ENCODE measurements at regions not wholly inside any gene's neighbourhood (a gene's known extent, or its start where the extent isn't known, plus 50 kb on each side); places are given as distances from the start of the nearest gene placed in this dataset.

DNA sequence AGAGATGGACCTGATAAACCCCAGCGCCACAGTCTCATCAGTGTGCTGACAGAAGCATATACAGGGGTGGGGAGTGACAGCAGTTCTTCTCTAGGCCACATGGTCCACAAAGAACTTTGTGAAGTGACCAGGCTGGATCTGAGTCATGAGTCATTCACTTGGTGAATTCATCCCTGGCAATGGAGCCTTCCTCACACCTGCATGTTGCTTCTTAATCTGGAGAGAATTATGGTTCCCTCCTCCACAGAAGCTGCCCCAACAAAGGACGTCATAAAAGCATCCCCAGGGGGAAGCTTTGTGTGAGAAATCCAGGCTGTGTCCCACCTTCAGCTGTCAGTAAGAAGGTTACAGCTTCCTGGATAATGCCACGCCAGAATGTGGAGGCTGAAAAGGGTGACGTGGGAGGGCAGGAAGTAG, 215.6 kb upstream of the MAF start:
- no peaks in the 10 kb centered on the region for H3K27me3 Mint-ChIP-seq (ENCODE audit: unreplicated experiment)
- DNase-seq = no peak
- TF ChIP-seq, protein P1, sequence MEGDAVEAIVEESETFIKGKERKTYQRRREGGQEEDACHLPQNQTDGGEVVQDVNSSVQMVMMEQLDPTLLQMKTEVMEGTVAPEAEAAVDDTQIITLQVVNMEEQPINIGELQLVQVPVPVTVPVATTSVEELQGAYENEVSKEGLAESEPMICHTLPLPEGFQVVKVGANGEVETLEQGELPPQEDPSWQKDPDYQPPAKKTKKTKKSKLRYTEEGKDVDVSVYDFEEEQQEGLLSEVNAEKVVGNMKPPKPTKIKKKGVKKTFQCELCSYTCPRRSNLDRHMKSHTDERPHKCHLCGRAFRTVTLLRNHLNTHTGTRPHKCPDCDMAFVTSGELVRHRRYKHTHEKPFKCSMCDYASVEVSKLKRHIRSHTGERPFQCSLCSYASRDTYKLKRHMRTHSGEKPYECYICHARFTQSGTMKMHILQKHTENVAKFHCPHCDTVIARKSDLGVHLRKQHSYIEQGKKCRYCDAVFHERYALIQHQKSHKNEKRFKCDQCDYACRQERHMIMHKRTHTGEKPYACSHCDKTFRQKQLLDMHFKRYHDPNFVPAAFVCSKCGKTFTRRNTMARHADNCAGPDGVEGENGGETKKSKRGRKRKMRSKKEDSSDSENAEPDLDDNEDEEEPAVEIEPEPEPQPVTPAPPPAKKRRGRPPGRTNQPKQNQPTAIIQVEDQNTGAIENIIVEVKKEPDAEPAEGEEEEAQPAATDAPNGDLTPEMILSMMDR (IDR thresholded peaks at IDR 0.05; ENCODE audit: partially characterized antibody, unreplicated experiment) = no peak
- no peaks in the 10 kb centered on the region for H3K36me3 Mint-ChIP-seq (ENCODE audit: unreplicated experiment)
- peaks cover 3% of the 10 kb centered on the region for H3K9me3 Mint-ChIP-seq (ENCODE audit: unreplicated experiment)
- no peak overlapping the region for H3K27ac Mint-ChIP-seq (ENCODE audit: unreplicated experiment)
- H3K4me1 Mint-ChIP-seq (ENCODE audit: low read depth, unreplicated experiment) = no peaks in the 10 kb centered on the region
- H3K4me3 Mint-ChIP-seq (ENCODE audit: unreplicated experiment) = no peak overlapping the region

DNA sequence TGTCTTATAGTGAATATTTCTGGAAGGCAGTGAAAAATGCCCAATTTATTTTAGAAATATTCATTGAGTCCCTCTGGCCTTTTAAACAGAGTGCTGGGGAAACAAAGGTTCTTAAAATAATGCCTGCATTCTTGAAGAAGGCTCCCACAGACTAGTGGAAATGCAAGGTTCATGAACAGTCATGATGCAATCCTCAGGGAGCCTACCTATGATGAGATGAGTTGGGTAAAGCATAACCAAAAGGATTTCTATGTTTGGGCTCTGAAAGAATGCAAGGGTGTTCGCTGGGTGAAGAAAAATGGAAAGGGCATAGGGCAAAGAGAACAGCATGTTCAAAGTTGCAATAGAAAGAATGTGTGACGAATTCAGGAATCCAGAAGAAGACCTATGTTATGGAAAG, 214.5 kb upstream of the MAF start:
- Mint-ChIP-seq H3K4me1 (ENCODE audit: low read depth, unreplicated experiment) (no peaks in the 10 kb centered on the region), H3K36me3 (ENCODE audit: unreplicated experiment) (no peaks in the 10 kb centered on the region), H3K9me3 (ENCODE audit: unreplicated experiment) (peaks cover 3% of the 10 kb centered on the region), H3K27me3 (ENCODE audit: unreplicated experiment) (no peaks in the 10 kb centered on the region), H3K4me3 (ENCODE audit: unreplicated experiment) (no peak overlapping the region), H3K27ac (ENCODE audit: unreplicated experiment) (no peak overlapping the region)
- DNase-seq = no peak
- TF ChIP-seq, protein P1 (IDR thresholded peaks at IDR 0.05; ENCODE audit: partially characterized antibody, unreplicated experiment) = no peak

DNA sequence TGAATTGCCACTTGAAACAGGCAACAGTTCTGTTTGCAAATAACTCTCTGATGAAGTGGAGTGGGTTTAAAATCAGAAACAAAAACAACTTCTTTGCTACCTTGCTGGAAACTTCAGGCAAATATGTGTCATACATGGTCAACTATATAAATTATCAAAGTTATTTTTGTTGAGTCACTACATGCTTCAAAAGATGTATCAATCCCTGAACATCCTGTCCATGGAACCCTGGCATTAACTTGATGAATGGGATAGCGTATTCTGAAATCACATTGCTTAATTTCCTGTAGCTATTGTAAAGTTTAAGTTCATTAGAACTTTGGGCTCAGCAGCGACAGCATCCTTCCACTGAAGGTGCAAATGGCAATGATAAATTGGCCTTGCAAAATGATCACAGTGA, 213.6 kb upstream of the MAF start:
- Mint-ChIP-seq H3K27me3 (ENCODE audit: unreplicated experiment) (no peaks in the 10 kb centered on the region), H3K9me3 (ENCODE audit: unreplicated experiment) (peaks cover 5% of the 10 kb centered on the region), H3K27ac (ENCODE audit: unreplicated experiment) (no peak overlapping the region), H3K4me1 (ENCODE audit: low read depth, unreplicated experiment) (no peaks in the 10 kb centered on the region), H3K36me3 (ENCODE audit: unreplicated experiment) (no peaks in the 10 kb centered on the region), H3K4me3 (ENCODE audit: unreplicated experiment) (no peak overlapping the region)
- TF ChIP-seq, protein P1 (IDR thresholded peaks at IDR 0.05; ENCODE audit: partially characterized antibody, unreplicated experiment) = no peak
- DNase-seq = no peak

DNA sequence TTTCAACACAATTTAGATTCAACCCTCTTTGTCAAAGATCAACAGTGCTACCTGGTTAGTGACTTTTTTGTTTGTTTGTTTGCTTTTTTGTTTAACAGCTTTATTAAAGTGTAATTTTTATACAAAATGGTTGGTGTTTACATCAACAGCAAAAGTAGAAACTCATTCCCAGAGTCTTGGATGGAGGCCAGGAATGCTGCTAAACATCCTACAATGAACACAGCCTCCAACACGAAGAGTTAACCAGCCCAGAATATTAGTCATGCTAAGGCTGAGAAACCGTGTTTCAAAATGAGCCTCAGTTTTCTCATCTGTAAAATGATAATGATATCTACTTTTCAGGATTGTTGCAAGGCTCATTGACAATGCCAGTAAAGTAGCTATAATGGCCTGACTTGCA, 211.0 kb upstream of the MAF start:
- TF ChIP-seq, protein P1 (IDR thresholded peaks at IDR 0.05; ENCODE audit: partially characterized antibody, unreplicated experiment) = no peak
- H3K9me3 Mint-ChIP-seq (ENCODE audit: unreplicated experiment) = peaks cover 6% of the 10 kb centered on the region
- DNase-seq = no peak

DNA sequence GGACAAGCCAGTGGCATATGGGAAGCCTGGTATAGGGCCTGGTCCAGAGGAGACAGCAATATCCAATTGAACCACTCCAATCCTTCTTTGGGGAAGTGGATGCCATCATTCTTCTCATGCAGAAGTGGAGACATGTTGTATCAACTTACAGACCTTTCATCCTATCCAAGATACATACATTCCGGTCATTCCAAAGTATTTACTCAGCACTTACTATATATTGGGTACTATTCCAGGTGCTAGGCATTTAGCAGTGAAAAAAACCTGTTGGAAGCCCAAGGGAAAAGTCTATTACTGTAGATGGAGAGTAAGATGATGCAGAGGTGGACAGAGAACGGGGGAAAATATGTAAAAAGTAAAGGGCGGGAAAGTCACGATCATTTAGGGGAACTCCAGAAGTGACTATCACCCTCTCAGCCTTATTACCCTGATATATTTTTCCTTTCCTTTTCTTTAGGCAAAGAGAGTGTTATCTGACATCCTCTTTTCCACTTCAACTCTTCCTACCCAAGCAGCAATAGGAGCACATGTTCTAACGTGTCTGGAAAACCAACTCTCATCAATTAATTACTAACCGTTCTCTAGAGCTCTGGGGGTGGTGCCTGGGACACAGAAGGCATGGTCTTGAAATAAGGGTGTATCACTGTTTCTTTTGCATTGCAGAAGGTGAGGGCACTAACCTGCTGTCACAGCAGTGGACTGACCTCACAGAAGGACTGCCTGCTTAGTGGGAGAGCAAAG, 210.1 kb upstream of the MAF start:
- no peak for DNase-seq
- H3K27ac Mint-ChIP-seq (ENCODE audit: unreplicated experiment) = no peak overlapping the region
- TF ChIP-seq, protein P1 (IDR thresholded peaks at IDR 0.05; ENCODE audit: partially characterized antibody, unreplicated experiment) = no peak
- H3K27me3 Mint-ChIP-seq (ENCODE audit: unreplicated experiment) = peaks cover 3% of the 10 kb centered on the region
- H3K4me1 Mint-ChIP-seq (ENCODE audit: low read depth, unreplicated experiment) = no peaks in the 10 kb centered on the region
- H3K36me3 Mint-ChIP-seq (ENCODE audit: unreplicated experiment) = no peaks in the 10 kb centered on the region
- no peak overlapping the region for H3K4me3 Mint-ChIP-seq (ENCODE audit: unreplicated experiment)
- H3K9me3 Mint-ChIP-seq (ENCODE audit: unreplicated experiment) = peaks cover 6% of the 10 kb centered on the region

More for the DNA sequence above, 211.0 kb upstream of the MAF start:
- Mint-ChIP-seq H3K4me1 (ENCODE audit: low read depth, unreplicated experiment) (no peaks in the 10 kb centered on the region), H3K27ac (ENCODE audit: unreplicated experiment) (no peak overlapping the region), H3K27me3 (ENCODE audit: unreplicated experiment) (peaks cover 3% of the 10 kb centered on the region), H3K4me3 (ENCODE audit: unreplicated experiment) (no peak overlapping the region), H3K36me3 (ENCODE audit: unreplicated experiment) (no peaks in the 10 kb centered on the region)

All from glutamatergic neuron (in vitro differentiated cells).